NCI-H69 (cell line): ENCODE measurements at regions not wholly inside any gene's neighbourhood (a gene's known extent, or its start where the extent isn't known, plus 50 kb on each side); places are given as distances from the start of the nearest gene placed in this dataset.
A peak's percentile ranks its signal among the peaks of the same experiment; 100 is the strongest.
"Not testable (repeated sequence)": the region's sequence is repeated elsewhere in the genome, so short reads cannot be mapped to it uniquely, and the experiment has no call there.

ENCODE experiments used
- DNase-seq: peaks from one replicate; lab custom pipeline; 2025; lab: John Stamatoyannopoulos, UW

DNA sequence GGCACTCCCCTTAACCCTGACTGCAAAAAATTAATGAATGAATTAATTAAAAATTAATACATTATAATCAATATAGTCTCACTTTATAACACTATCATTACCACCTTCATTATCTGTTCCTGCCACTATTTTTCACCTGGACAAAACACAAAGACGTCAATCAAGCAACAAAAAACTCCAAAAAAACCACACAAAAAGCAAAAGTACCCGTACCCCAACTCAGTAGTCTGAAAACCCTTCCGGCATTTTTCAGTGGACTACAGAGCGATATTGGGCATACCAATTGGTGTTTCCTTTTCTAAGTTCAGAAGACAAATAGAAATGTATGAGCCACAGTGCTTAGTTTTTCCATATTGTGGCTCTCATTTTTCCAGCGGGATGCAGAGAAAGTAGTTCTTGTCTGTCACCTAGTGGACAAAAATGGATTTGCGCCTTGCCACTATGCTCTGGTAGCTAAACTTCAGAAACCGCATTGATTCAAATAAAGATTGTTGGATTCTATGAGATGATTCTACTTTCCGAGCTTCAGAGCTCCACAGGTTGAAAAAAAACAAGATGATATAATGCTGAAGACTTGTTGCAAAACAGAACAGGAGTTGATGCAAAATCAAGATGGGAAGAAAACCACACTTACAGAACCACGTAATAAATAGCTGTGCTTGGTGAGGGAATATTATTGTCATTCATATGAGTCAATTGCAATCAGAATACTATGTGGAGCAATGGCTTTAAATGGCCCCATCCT, 50.6 kb upstream of the ITGB1 start:
- peak; percentile 67 for DNase-seq

DNA sequence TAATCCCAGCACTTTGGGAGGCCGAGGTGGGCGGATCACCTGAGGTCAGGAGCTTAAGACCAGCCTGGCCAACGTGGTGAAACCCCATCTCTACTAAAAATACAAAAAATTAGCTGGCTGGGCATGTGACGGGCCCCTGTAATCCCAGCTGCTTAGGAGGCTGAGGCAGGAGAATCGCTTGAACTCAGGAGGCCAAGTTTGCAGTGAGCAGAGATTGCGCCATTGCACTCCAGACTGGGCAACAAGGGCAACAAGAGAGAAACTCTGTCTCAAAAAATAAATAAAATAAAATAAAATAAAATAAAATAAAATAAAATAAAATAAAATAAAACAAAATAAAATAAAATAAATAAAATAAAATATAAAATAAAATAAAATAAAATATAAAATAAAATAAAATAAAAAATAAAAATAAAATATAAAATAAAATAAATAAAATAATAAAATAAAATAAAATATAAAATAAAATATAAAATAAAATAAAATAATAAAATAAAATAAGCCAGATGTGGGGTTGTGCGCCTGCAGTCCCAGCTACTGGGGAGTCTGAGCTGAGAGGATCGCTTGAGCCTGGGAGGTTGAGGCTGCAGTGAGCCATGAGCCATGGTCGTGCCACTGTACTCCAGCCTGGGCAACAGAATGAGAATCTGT, 49.8 kb upstream of the ITGB1 start:
- DNase-seq = not testable (repeated sequence)
